ENCODE measurements at regions not wholly inside any gene's neighbourhood (a gene's known extent, or its start where the extent isn't known, plus 50 kb on each side); places are given as distances from the start of the nearest gene placed in this dataset.

DNA sequence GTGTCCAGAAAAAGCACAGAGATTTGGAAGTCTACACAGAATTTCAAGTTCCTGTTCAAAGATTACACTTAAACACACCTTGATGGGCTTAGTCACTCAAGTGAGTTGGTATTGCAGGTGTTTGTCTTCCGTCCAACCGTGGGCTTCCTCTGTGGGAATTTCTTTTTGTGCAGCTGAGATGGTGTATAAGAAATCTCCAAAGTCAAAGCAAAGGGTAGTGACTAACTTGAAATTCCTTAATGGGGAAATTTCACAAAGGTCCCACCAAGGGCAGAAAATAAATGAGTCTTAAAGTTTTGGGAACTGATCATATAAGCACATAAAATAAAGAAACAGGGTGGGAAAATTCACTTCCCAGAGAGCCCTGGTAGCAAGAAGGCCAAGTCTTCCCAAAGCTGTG lies 102.0 kb upstream of the TNFAIP3 start:
- no CpG with 5 or more reads among the region's 2 CpGs for WGBS (ENCODE audit: insufficient coverage, insufficient read length)
- DNase-seq (ENCODE audit: low read depth, low spot score), result no peak
- Histone ChIP-seq H3K4me3 (ENCODE audit: low read length) (no peak overlapping the region), H3K9me3 (ENCODE audit: control insufficient read depth, insufficient read depth, low read length) (no peaks in the 10 kb centered on the region), H3K4me1 (ENCODE audit: control insufficient read depth, insufficient read depth, low read length) (no peaks in the 10 kb centered on the region), H3K27ac (ENCODE audit: low read length) (no peak overlapping the region), H3K36me3 (ENCODE audit: control insufficient read depth, insufficient read depth, low read length) (no peaks in the 10 kb centered on the region), H3K27me3 (ENCODE audit: control insufficient read depth, insufficient read depth, low read length) (no peaks in the 10 kb centered on the region)

DNA sequence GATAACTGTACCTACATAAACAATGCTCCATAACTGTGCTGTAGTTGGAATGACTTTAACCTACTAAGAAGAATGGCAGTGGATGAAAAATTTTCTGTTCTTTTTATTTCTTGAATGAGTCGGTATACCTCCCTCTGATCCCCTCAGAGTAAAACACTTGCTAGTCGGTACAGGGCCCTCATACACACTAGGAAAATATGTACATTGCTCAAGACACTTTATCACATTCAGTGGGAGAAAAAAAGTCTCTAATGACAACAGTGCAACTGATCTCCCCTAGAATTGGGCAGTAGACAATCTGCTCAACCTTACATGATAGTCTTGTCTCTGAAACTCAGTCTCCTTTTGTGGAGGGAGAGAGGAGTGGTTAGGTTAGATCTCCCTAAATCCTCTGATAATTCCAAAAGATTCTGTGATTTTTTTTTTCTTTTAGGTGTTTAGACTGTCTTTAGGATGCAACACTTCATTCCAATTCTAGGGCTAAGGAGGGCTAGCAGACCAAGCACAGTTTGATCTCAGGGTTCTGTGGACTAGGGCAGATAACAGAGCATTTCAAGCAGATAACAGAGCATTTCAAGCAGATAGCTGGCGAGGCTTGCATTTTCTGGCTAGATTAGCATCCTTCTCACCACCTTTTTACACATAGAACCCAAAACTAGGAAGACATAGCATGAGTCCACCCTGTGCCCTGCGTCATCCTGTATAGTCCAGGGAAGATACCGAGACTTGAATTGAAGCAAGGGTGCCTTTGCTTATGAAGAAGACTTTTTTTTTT lies 100.3 kb upstream of the TNFAIP3 start:
- Histone ChIP-seq H3K4me1 (ENCODE audit: control insufficient read depth, insufficient read depth, low read length) (no peaks in the 10 kb centered on the region), H3K4me3 (ENCODE audit: low read length) (no peak overlapping the region), H3K9me3 (ENCODE audit: control insufficient read depth, insufficient read depth, low read length) (no peaks in the 10 kb centered on the region), H3K27ac (ENCODE audit: low read length) (no peak overlapping the region), H3K36me3 (ENCODE audit: control insufficient read depth, insufficient read depth, low read length) (no peaks in the 10 kb centered on the region), H3K27me3 (ENCODE audit: control insufficient read depth, insufficient read depth, low read length) (no peaks in the 10 kb centered on the region)
- no peak for DNase-seq (ENCODE audit: low read depth, low spot score)
- WGBS (ENCODE audit: insufficient coverage, insufficient read length), result no CpG with 5 or more reads among the region's 5 CpGs

DNA sequence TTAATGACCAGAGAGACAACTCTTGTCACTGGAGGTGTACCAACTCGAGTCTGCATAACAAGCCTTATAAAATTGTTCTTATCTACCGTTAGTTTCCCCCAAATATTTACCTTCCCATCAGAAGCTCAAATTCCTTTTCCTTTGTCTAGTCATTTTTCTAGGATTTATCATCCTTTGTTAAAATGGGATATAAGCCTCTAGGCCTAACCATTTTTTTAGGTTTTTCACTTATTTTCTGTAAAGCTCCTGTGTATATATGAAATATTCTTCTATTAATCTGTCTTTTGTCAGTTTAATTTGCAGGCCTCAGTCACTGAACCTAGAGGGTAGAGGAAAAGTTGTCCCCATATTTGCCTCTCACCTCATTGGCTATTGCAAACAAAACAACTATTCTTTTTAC lies 99.6 kb upstream of the TNFAIP3 start:
- DNase-seq (ENCODE audit: low read depth, low spot score), result no peak
- no peaks in the 10 kb centered on the region for H3K4me1 ChIP-seq (ENCODE audit: control insufficient read depth, insufficient read depth, low read length)
- no peaks in the 10 kb centered on the region for H3K36me3 ChIP-seq (ENCODE audit: control insufficient read depth, insufficient read depth, low read length)
- no peaks in the 10 kb centered on the region for H3K27me3 ChIP-seq (ENCODE audit: control insufficient read depth, insufficient read depth, low read length)
- no peak overlapping the region for H3K27ac ChIP-seq (ENCODE audit: low read length)
- no CpG with 5 or more reads among the region's 2 CpGs for WGBS (ENCODE audit: insufficient coverage, insufficient read length)
- H3K4me3 ChIP-seq (ENCODE audit: low read length), result no peak overlapping the region
- no peaks in the 10 kb centered on the region for H3K9me3 ChIP-seq (ENCODE audit: control insufficient read depth, insufficient read depth, low read length)

DNA sequence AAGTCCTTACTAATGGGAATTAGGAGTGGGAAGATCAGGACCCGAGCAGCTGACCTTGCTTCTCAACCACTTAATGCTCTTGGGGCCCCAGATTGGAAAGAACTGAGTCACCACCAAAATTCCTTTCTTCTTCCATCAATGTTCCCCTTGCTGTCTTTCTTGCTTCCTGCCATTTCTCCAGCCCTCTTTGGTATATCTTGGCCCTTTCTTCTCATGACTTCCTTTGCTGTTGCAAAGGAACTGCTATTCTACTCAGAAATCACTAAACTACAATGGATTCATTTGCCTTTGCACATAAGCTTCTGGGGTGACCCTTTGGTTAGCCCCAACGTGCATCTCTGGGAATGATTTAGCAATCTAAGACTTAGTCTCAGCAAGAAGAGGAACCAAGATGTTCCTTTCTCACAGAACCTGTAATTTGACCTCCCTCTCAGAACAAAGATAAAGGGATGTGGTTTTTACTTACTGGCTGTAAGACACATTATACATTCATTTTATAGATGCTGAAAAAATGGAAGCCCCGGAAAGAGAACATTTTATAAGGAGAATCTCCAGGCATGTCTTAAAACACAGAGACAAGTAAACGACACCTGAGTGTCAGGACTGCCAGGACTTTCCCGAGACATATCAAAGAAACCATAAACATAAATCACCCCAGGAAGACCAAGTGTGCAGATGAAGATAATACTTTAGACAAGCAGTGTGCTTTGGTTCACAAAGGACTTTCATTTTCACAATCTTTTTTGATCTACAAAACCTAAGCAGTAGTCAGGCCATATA lies 99.0 kb upstream of the TNFAIP3 start:
- Histone ChIP-seq H3K27ac (ENCODE audit: low read length) (no peak overlapping the region), H3K4me1 (ENCODE audit: control insufficient read depth, insufficient read depth, low read length) (no peaks in the 10 kb centered on the region), H3K36me3 (ENCODE audit: control insufficient read depth, insufficient read depth, low read length) (no peaks in the 10 kb centered on the region), H3K4me3 (ENCODE audit: low read length) (no peak overlapping the region), H3K9me3 (ENCODE audit: control insufficient read depth, insufficient read depth, low read length) (no peaks in the 10 kb centered on the region), H3K27me3 (ENCODE audit: control insufficient read depth, insufficient read depth, low read length) (no peaks in the 10 kb centered on the region)
- no peak for DNase-seq (ENCODE audit: low read depth, low spot score)
- no CpG with 5 or more reads among the region's 5 CpGs for WGBS (ENCODE audit: insufficient coverage, insufficient read length)

DNA sequence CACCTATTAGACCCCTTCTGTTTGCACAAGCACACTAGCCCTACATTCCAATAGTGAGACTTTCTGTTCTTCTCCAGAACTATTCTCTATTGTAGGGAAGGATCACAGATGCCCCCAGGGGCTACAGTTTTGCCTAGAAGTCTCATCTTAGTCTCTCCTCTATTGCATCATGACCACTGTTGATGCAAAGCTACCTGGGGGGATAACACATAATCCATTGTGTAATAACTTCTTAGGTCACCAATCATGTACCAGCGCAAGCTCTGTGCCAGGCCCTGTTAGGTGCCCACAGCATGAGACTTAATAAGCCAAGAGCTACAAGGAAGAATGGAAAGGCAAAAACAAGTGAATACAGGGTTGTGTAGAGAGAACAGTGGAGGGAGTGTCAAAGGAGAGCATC lies 98.1 kb upstream of the TNFAIP3 start:
- Histone ChIP-seq H3K27me3 (ENCODE audit: control insufficient read depth, insufficient read depth, low read length) (no peaks in the 10 kb centered on the region), H3K27ac (ENCODE audit: low read length) (no peak overlapping the region), H3K36me3 (ENCODE audit: control insufficient read depth, insufficient read depth, low read length) (no peaks in the 10 kb centered on the region), H3K4me1 (ENCODE audit: control insufficient read depth, insufficient read depth, low read length) (no peaks in the 10 kb centered on the region), H3K4me3 (ENCODE audit: low read length) (no peak overlapping the region), H3K9me3 (ENCODE audit: control insufficient read depth, insufficient read depth, low read length) (no peaks in the 10 kb centered on the region)
- WGBS (ENCODE audit: insufficient coverage, insufficient read length), result no CpG with 5 or more reads among the region's 1 CpG
- no peak for DNase-seq (ENCODE audit: low read depth, low spot score)

DNA sequence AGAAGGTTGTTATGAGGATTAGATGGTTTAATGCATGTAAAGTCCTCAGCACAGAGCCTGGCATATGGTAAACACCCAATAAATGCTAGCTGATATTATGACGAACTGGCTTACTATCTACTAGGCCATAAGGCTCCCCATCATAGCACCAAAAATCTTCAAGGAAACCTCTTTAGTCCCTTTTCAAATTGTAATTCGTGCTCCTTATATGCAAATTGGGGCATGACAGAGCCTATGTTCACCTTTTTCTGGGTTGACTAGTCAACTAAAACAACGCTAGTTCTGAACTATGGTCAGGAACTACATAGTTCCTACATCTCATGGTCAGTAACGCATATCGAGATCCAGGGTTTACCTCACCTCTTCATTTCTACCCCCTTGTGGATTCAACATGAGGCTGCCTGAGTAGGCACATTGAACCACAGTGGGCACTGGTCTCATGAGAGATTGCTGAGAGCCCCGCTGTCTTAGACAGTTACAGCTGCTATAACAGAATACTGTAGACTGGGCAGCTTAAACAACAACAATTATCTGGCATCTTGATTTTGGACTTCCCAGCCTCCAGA lies 97.2 kb upstream of the TNFAIP3 start:
- Histone ChIP-seq H3K4me1 (ENCODE audit: control insufficient read depth, insufficient read depth, low read length) (no peaks in the 10 kb centered on the region), H3K27me3 (ENCODE audit: control insufficient read depth, insufficient read depth, low read length) (no peaks in the 10 kb centered on the region), H3K9me3 (ENCODE audit: control insufficient read depth, insufficient read depth, low read length) (no peaks in the 10 kb centered on the region), H3K4me3 (ENCODE audit: low read length) (no peak overlapping the region), H3K27ac (ENCODE audit: low read length) (no peak overlapping the region), H3K36me3 (ENCODE audit: control insufficient read depth, insufficient read depth, low read length) (no peaks in the 10 kb centered on the region)
- DNase-seq (ENCODE audit: low read depth, low spot score), result no peak
- no CpG with 5 or more reads among the region's 6 CpGs for WGBS (ENCODE audit: insufficient coverage, insufficient read length)

DNA sequence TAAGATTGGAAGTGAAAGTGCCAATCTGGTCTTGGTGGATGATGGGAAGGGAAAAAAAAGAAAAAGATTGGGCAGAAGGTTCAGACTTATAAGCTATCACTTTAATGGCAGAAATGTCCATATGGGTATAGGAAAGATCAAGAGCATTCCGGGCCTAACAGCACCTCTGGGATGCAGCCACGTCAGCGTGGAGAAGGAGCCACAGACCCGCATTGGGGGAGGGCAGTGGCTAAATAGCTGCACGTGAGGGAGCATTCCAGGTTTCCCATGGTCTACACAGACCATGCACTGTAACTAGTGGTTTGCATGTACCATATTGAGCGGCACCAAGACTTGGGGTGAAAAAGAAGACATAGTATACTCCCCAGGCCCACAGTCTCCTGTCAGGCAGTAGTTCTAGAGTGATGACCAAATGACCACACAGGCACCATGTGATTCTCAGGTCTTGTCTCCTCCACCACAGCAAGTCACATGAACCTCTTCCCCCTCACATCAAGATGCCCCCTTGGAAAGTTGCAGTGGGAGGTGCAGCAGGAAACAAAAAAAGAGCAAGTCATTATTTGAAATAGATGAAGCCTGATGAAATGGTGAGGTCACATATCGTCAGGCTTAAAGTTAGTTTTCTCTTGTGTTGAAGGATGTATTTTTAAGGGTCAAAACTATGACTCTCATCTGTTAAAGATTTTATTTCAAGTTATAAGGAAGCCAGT lies 94.4 kb upstream of the TNFAIP3 start:
- Histone ChIP-seq H3K9me3 (ENCODE audit: control insufficient read depth, insufficient read depth, low read length) (no peaks in the 10 kb centered on the region), H3K27ac (ENCODE audit: low read length) (no peak overlapping the region), H3K27me3 (ENCODE audit: control insufficient read depth, insufficient read depth, low read length) (no peaks in the 10 kb centered on the region), H3K36me3 (ENCODE audit: control insufficient read depth, insufficient read depth, low read length) (no peaks in the 10 kb centered on the region), H3K4me1 (ENCODE audit: control insufficient read depth, insufficient read depth, low read length) (no peaks in the 10 kb centered on the region), H3K4me3 (ENCODE audit: low read length) (no peak overlapping the region)
- no peak for DNase-seq (ENCODE audit: low read depth, low spot score)
- no CpG with 5 or more reads among the region's 7 CpGs for WGBS (ENCODE audit: insufficient coverage, insufficient read length)

DNA sequence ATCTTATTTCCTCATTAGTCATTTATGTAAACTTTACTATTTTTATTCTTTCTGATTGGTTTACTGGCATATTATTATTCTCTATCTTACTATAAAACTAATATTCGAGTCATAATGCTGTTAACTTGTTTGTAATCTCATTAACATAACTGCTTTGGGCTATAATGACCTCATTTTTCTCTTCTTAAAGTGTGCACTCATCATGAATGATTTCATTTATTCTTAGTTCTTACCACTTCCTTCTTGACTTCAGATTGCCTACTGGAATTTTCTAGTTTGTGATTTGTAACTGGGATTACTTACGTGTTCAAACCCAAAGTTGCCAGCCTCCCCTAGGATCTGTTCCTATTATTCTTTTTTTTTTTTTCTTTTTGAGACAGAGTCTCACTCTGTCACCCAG lies 91.8 kb upstream of the TNFAIP3 start:
- H3K36me3 ChIP-seq (ENCODE audit: control insufficient read depth, insufficient read depth, low read length), result no peaks in the 10 kb centered on the region
- no peaks in the 10 kb centered on the region for H3K4me1 ChIP-seq (ENCODE audit: control insufficient read depth, insufficient read depth, low read length)
- no CpG with 5 or more reads among the region's 2 CpGs for WGBS (ENCODE audit: insufficient coverage, insufficient read length)
- H3K4me3 ChIP-seq (ENCODE audit: low read length), result no peak overlapping the region
- DNase-seq (ENCODE audit: low read depth, low spot score), result no peak
- no peaks in the 10 kb centered on the region for H3K27me3 ChIP-seq (ENCODE audit: control insufficient read depth, insufficient read depth, low read length)
- no peak overlapping the region for H3K27ac ChIP-seq (ENCODE audit: low read length)
- H3K9me3 ChIP-seq (ENCODE audit: control insufficient read depth, insufficient read depth, low read length), result no peaks in the 10 kb centered on the region

DNA sequence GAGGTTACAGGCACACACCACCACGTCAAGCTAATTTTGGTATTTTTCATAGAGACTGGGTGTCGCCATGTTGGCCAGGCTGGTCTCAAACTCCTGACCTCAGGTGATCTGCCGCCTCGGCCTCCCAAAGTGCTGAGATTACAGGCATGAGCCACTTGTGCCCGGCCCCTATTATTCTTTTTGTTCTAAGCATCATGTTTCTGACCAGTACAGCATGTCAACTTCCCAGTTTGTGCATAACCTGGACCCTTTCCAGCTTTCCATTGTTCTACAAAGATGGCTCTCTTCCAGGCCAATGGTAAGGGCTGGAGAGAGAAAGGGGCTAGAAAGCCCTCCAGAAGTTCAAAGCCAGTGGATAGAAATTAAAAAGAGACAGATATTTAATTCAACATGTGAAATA lies 91.3 kb upstream of the TNFAIP3 start:
- Histone ChIP-seq H3K9me3 (ENCODE audit: control insufficient read depth, insufficient read depth, low read length) (no peaks in the 10 kb centered on the region), H3K36me3 (ENCODE audit: control insufficient read depth, insufficient read depth, low read length) (no peaks in the 10 kb centered on the region), H3K27ac (ENCODE audit: low read length) (no peak overlapping the region), H3K4me3 (ENCODE audit: low read length) (no peak overlapping the region), H3K27me3 (ENCODE audit: control insufficient read depth, insufficient read depth, low read length) (no peaks in the 10 kb centered on the region), H3K4me1 (ENCODE audit: control insufficient read depth, insufficient read depth, low read length) (no peaks in the 10 kb centered on the region)
- DNase-seq (ENCODE audit: low read depth, low spot score), result no peak
- no CpG with 5 or more reads among the region's 5 CpGs for WGBS (ENCODE audit: insufficient coverage, insufficient read length)

DNA sequence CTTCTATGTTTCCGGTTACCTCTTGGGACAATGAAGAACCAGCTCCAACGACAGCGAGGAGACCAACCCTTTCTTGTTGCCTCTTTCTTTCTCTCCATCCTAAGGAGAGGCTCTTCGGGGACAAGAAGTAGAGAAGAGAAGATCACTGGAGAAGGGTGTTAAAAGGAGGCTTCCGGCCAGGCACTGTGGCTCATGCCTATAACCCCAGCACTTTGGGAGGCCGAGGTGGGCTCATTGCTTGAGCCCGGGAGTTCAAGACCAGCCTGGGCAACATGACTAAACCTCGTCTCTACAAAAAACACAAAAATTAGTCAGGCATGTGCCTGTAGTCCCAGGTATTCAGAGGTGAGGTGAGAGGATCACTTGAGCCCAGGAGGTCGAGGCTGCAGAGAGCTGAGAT lies 90.8 kb upstream of the TNFAIP3 start:
- Histone ChIP-seq H3K36me3 (ENCODE audit: control insufficient read depth, insufficient read depth, low read length) (no peaks in the 10 kb centered on the region), H3K27ac (ENCODE audit: low read length) (no peak overlapping the region), H3K4me3 (ENCODE audit: low read length) (no peak overlapping the region), H3K4me1 (ENCODE audit: control insufficient read depth, insufficient read depth, low read length) (no peaks in the 10 kb centered on the region), H3K9me3 (ENCODE audit: control insufficient read depth, insufficient read depth, low read length) (no peaks in the 10 kb centered on the region), H3K27me3 (ENCODE audit: control insufficient read depth, insufficient read depth, low read length) (no peaks in the 10 kb centered on the region)
- no CpG with 5 or more reads among the region's 9 CpGs for WGBS (ENCODE audit: insufficient coverage, insufficient read length)
- DNase-seq (ENCODE audit: low read depth, low spot score), result no peak

All from iPS DF 6.9 (cell line).